PC-3 (cell line): ENCODE measurements at regions not wholly inside any gene's neighbourhood (a gene's known extent, or its start where the extent isn't known, plus 50 kb on each side); places are given as distances from the start of the nearest gene placed in this dataset.

Experiments
- EZH2 ChIP-seq: fragments of 300-600 bp; sonication (generic); IDR thresholded peaks from one replicate; pipeline ENCODE4 v1.6.1; 2017; ENCODE audit warnings: antibody characterized with exemption, mild to moderate bottlenecking, low read length; ENCODE audit not compliant: unreplicated experiment
- TF ChIP-seq, protein P1 (sequence below): fragments of 300-600 bp; sonication (generic); conservative IDR thresholded peaks from 2 replicates; pipeline ENCODE4 v1.5.1; 2017; ENCODE audit warnings: antibody characterized with exemption, low read depth, mild to moderate bottlenecking, low read length

DNA sequence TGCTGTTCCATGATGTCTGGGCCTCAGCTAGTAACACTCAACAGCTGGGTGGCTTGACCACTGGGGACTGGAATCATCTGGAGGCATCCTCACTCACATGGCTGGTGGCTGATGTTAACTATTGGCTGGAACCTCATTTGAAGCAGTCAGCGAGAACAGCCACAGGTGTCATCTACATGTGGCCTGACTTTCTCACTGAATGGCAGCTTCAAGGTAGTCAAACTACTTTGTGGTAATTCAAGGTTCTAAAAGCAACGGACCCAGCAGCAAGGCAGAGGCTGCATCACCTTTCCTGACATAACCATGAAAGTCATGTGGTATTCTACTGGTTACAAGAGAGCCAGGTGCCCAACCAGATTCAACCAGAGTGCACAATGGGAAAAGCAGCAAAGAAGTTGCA is 115.9 kb upstream of the DST start:
- TF ChIP-seq, protein P1, sequence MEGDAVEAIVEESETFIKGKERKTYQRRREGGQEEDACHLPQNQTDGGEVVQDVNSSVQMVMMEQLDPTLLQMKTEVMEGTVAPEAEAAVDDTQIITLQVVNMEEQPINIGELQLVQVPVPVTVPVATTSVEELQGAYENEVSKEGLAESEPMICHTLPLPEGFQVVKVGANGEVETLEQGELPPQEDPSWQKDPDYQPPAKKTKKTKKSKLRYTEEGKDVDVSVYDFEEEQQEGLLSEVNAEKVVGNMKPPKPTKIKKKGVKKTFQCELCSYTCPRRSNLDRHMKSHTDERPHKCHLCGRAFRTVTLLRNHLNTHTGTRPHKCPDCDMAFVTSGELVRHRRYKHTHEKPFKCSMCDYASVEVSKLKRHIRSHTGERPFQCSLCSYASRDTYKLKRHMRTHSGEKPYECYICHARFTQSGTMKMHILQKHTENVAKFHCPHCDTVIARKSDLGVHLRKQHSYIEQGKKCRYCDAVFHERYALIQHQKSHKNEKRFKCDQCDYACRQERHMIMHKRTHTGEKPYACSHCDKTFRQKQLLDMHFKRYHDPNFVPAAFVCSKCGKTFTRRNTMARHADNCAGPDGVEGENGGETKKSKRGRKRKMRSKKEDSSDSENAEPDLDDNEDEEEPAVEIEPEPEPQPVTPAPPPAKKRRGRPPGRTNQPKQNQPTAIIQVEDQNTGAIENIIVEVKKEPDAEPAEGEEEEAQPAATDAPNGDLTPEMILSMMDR = no peak
- no peak for TF ChIP-seq EZH2
